Kidney (tissue), 13 donors: ENCODE measurements at regions not wholly inside any gene's neighbourhood (a gene's known extent, or its start where the extent isn't known, plus 50 kb on each side); places are given as distances from the start of the nearest gene placed in this dataset.

Source experiments
- DNase-seq, 5 donors: peaks; one replicate each; pipeline ENCODE4 v3.0.0-alpha.2; 2013 to 2020
- FAIRE-seq: peaks from 2 replicates; lab custom pipeline; 2012; peaks lifted over from hg19 to GRCh38; lab: Jason Lieb, UNC
- H3K27ac ChIP-seq, 2 donors: one replicate each; pipeline ENCODE4 v1.7.0; 2013; ENCODE audit warnings: low read depth in 2 of 2, low read length in 2 of 2, inconsistent platforms in 1 of 2
- H3K27me3 ChIP-seq: one replicate; pipeline ENCODE4 v1.7.1; 2013; ENCODE audit warnings: low read length, inconsistent platforms; ENCODE audit not compliant: control insufficient read depth, insufficient read depth
- H3K36me3 ChIP-seq, 3 donors: one replicate each; pipeline versions ENCODE4 v1.7.0 to v1.7.1; 2013; ENCODE audit warnings: low read length in 3 of 3, control low read depth in 1 of 3, inconsistent platforms in 1 of 3; ENCODE audit not compliant: insufficient read depth in 3 of 3, control insufficient read depth in 2 of 3
- H3K4me1 ChIP-seq, 3 donors: one replicate each; pipeline versions ENCODE4 v1.7.0 to v1.7.1; 2013; ENCODE audit warnings: low read length in 3 of 3, inconsistent platforms in 1 of 3, low read depth in 1 of 3; ENCODE audit not compliant: control insufficient read depth in 2 of 3, insufficient read depth in 2 of 3
- H3K4me3 ChIP-seq, 3 donors: one replicate each; pipeline versions ENCODE4 v1.7.0 to v1.8.1; 2013; ENCODE audit warnings: low read length in 3 of 3, control low read depth in 1 of 3, inconsistent platforms in 1 of 3
- H3K9ac ChIP-seq, 3 donors: one replicate each; pipeline versions ENCODE4 v1.7.0 to v1.7.1; 2013; ENCODE audit warnings: low read length in 3 of 3, control low read depth in 1 of 3, inconsistent platforms in 1 of 3
- H3K9me3 ChIP-seq, 3 donors: one replicate each; pipeline versions ENCODE4 v1.7.0 to v1.7.1; 2013; ENCODE audit warnings: low read length in 3 of 3, control low read depth in 1 of 3, inconsistent platforms in 1 of 3; ENCODE audit not compliant: control insufficient read depth in 2 of 3, insufficient read depth in 1 of 3
- CTCF ChIP-seq: IDR thresholded peaks from 3 replicates; pipeline ENCODE4 v1.5.1; 2012; ENCODE audit warnings: mild to moderate bottlenecking, moderate library complexity, borderline replicate concordance; ENCODE audit not compliant: insufficient read depth; ENCODE audit errors: extremely low read depth
- intact Hi-C: fragments of 100-400 bp; cut with DNase I; formaldehyde crosslinking; loops from one replicate; pipeline ENCODE4 v1.11.1; 2022
- donor health status: control.
- donor health status: control.
- donor health status: control.
- donor health status: control.
- donor health status: control.
- donor health status: DM: yes; HTN: yes; CAD: no.
- donor health status: Normal renal cell carcinoma (clear cell type).

- no peak for FAIRE-seq
Measured at GRCh38 chr9:80146466-80146865, 574.7 kb downstream of the TLE4 start.

GRCh38 chr9:80144856-80145255 is 573.1 kb downstream of the TLE4 start:
- H3K36me3 ChIP-seq: no peaks in the 10 kb centered on the region
- H3K27ac ChIP-seq: no peak overlapping the region
- intact Hi-C loops: no loop called here
- TF ChIP-seq CTCF: no peak
- no peak overlapping the region for H3K9ac ChIP-seq
- FAIRE-seq (no peak), DNase-seq (no peak)
- H3K4me3 ChIP-seq: no peak overlapping the region
- no peaks in the 10 kb centered on the region for H3K4me1 ChIP-seq
- no peaks in the 10 kb centered on the region for H3K9me3 ChIP-seq
- H3K27me3 ChIP-seq: no peaks in the 10 kb centered on the region

More at GRCh38 chr9:80146466-80146865, 574.7 kb downstream of the TLE4 start:
- H3K27ac ChIP-seq: no peak overlapping the region
- no peaks in the 10 kb centered on the region for H3K4me1 ChIP-seq
- intact Hi-C loops: no loop called here
- H3K36me3 ChIP-seq: no peaks in the 10 kb centered on the region
- no peaks in the 10 kb centered on the region for H3K9me3 ChIP-seq
- H3K27me3 ChIP-seq: no peaks in the 10 kb centered on the region
- no peak overlapping the region for H3K9ac ChIP-seq
- TF ChIP-seq CTCF: no peak
- H3K4me3 ChIP-seq: no peak overlapping the region
- DNase-seq: peak in 1 of 5 donors; percentile 10

- Histone ChIP-seq H3K9ac (no peak overlapping the region), H3K9me3 (no peaks in the 10 kb centered on the region), H3K27me3 (no peaks in the 10 kb centered on the region), H3K4me3 (no peak overlapping the region), H3K36me3 (no peaks in the 10 kb centered on the region), H3K4me1 (no peaks in the 10 kb centered on the region), H3K27ac (no peak overlapping the region)
- DNase-seq: no peak
- FAIRE-seq: no peak
- intact Hi-C loops: no loop called here
- TF ChIP-seq CTCF: no peak
Measured at GRCh38 chr9:80144406-80144805, 572.6 kb downstream of the TLE4 start.

DNA sequence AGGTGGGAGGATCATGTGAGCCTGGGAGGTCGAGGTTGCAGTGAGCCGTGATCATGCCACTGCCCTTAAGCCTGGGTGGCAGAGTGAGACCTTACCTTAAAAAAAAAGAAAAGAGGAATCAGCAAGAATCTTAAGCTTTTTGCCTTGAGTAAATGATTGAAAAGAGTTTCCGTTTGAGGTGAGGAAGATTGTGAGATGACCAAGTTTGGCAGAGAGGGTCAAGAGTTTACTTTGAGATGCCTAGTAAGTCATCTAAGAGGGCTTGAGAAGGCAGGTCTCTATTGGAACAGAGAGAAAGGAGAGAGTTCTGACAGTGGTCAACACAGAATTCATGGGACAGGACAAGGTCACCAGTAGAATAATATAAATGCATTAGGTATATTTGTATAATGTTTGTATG is 572.1 kb downstream of the TLE4 start:
- H3K4me3 ChIP-seq: no peak overlapping the region
- no peak for FAIRE-seq
- intact Hi-C loops: no loop called here
- H3K4me1 ChIP-seq: no peaks in the 10 kb centered on the region
- no peak overlapping the region for H3K27ac ChIP-seq
- no peak for TF ChIP-seq CTCF
- H3K9me3 ChIP-seq: no peaks in the 10 kb centered on the region
- no peak for DNase-seq
- H3K36me3 ChIP-seq: no peaks in the 10 kb centered on the region
- H3K27me3 ChIP-seq: no peaks in the 10 kb centered on the region
- H3K9ac ChIP-seq: no peak overlapping the region
